GM08714 (cell line): ENCODE measurements at regions not wholly inside any gene's neighbourhood (a gene's known extent, or its start where the extent isn't known, plus 50 kb on each side); places are given as distances from the start of the nearest gene placed in this dataset.
A peak's percentile ranks its signal among the peaks of the same experiment; 100 is the strongest.
"Not testable (repeated sequence)": the region's sequence is repeated elsewhere in the genome, so short reads cannot be mapped to it uniquely, and the experiment has no call there.

ENCODE experiments used
- H3K4me3 ChIP-seq: fragments of 200-500 bp; sonication (Bioruptor generic); 2 replicates; pipeline ENCODE4 v1.5.1; 2014; ENCODE audit warnings: mild to moderate bottlenecking, low read length, inconsistent platforms
- ZNF274 ChIP-seq: IDR thresholded peaks from 2 replicates; pipeline ENCODE4 v1.6.1; 2012; ENCODE audit warnings: mild to moderate bottlenecking, low read depth, low read length

DNA sequence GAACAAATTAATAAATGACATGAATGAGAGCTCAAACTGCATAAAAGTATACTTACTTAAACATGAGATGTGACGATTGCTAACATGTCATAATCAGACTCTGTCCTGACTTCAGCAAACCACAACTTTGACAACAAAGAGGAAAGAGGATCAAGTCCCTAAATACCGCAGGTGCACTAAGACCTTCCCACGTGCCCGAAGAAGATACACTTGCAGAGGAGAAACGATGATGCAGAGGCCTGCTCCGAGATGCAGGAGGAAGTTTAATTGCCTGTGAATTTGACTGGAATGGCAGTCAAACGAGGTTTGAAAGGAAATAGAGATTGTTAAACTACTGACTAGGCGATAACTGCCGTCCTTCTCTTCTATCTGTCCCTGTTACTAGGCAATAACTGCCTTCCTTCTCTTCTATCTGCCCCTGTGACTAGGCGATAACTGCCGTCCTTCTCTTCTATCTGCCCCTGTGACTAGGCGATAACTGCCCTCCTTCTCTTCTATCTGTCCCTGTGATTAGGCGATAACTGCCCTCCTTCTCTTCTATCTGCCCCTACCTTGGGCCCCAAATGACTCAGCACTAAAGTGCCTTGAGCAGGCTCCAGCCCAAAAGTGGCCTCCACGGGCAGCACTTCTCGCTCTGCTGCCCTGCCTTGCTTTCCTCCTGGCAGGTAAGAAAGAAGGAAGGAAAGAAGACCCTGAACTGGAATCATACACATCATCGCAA, 2226.0 kb upstream of the DEFB115 start:
- H3K4me3 ChIP-seq: not testable (repeated sequence)

DNA sequence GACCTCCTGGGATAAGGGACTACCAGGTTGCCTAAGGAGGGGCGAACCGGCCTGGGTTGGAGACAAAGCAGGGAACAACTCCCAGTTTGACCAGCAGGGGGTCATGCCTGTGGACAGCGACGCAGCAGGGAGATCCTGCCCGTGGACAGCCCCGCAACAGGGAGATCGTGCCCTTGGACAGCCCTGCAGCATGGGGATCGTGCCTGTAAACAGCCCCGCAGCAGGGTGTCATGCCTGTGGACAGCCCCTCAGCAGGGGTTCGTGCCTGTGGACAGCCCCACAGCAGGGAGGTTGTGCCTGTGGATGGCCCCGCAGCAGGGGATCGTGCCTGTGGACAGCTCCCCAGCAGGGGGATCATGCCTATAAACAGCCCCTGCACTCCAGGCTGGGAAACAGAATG, 2213.2 kb upstream of the DEFB115 start:
- not testable (repeated sequence) for H3K4me3 ChIP-seq

DNA sequence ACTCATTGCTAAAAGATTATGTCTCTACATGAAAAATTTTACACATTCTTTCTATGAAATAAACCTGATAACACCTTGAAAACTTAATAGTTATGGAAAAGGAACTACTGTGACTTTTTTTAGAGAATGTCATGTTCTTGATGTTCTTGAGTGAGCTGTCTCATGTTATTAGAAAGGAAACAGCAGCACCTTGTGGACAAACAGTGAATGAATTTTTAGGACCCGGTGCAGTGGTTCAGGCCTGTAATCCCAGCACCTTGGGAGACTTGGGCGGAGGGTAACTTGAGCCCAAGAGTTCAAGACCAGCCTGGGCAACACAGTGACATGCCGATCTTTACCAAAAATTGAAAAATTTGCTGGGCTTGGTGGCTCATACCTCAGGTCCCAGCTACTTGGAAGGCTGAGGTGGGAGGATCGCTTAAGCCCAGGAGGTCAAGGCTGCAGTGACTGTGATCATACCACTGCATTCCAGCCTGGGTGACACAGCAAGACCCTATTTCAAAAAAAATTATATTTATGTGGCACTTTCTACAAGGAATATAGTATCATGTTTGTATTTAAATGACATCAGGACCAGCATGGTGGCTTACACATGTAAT, 2207.4 kb upstream of the DEFB115 start:
- H3K4me3 ChIP-seq: not testable (repeated sequence)

DNA sequence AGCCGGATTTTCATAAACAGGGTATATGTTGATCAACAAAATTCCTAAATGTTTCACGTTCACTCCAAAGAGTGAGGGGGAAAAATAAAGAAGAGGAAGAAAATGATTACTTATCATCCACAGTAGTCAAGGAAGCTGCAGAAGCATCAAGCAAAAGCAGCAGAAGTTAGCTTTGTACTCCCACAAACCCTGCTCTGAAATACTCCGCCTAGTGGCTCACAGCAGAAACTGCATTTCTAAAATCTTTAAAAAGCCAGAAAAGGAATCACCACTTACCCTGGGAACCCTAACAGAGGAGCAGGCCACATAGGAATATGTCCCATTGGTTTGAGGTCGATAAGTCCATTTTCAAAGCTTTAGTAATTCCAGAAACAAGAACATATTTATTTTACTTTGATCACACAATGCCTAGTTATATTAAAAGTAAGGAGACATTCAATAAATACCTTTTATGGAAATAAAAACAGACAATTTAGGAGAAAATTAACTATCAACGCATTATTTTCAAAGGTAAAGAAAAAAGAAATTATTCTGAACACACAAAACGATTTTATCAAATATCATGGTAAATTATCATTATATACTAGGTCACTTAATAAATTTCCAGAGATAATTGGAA, 2199.5 kb upstream of the DEFB115 start:
- H3K4me3 ChIP-seq: not testable (repeated sequence)

DNA sequence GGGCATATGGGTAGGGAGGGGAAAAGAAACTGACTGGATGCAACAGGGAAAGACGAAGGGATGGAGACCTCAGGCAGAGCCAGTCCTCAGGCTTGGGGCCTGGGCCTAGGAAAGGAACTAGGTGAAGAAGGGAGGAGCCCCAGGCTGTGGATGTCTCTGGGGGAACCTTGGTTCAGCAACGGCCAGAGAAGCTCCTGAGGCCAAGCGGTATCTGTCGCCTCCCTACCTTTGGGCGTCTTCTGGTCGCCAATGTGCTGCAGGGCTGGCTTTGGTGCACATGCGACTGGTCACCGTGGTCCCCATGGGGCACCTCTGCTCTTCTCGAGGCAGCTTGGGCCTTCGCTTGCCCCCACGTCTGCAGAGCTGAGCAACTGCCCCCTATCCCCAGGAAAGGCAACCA, 2195.0 kb upstream of the DEFB115 start:
- H3K4me3 ChIP-seq: not testable (repeated sequence)

DNA sequence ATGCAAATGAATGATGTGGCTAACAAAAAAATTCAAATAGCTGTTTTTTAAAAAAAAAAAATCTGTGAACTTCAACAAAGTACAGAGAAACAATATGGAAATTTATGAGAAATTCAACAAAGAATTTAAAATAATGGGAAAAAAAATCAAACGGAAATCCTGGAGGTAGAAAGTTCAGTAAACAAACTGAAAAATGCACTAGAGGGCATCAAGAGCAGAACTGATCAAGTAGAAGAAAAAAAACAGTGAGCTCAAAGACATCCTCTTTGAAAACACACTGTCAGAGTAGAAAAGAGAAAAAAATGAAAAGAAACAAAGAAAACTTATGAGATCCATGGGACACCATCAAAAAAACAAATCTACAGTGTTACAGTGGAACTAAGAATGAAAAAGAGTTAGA, 2191.1 kb upstream of the DEFB115 start:
- not testable (repeated sequence) for H3K4me3 ChIP-seq

DNA sequence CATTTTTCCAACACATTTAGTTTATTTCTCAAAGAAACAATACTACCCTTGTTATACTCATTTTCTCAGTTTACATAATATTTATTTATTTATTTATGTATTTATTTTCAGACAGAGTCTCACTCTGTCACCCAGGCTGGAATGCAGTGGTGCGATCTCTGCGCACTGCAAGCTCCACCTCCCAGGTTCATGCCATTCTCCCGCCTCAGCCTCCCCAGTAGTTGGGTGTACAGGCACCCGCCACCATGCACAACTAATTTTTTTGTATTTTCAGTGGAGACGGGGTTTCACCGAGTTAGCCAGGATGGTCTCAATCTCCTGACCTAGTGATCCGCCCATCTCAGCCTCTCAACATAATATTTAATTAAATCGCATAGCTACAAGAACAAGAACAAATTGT, 2183.8 kb upstream of the DEFB115 start:
- H3K4me3 ChIP-seq: not testable (repeated sequence)

DNA sequence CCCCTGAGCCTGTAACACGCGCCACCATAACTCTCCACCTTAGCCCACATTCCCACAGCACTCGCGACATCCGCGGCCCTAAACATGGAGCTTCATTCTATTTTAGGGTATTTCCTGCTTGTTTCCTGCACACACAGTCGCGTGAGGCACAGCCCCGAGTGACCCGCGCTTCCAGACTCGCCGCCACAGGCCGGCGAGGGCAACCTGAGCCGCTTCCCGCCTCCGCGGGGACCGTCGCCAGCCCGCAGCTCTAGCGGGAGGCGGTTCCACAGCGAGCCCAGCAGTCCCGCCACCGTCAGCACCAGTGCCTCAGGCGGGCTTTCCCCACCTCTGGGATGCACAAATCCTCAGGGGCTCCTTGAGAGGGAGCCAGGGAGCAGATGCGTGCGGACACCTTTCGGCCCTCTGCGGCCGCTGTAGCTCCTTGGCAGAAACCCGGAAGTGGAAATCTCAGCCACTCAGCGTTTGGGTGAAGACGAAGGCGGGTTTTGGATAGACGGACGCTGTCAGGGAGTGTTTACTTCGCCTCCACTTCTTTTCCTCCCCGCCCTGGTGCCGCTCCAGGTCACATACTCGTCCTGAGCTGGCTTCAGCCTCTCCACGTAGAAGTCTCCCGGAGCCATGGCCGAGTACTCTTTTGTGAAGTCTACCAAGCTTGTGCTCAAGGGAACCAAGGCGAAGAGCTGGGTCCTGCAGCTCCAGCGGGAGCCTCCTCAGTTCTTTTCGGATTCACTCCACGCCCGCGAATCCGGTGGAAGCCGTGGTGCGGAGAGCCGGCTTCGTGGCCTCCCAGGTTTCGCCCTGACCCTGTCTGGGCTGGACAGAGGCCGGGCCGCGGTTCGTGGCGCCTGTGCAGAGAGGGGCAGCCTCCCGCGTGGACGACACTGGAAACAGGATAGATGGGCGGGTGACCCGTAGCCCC, 2177.4 kb upstream of the DEFB115 start:
- peak overlapping the region; percentile 65; the same call in 1 of the 2 replicates for H3K4me3 ChIP-seq
- no peak for TF ChIP-seq ZNF274

DNA sequence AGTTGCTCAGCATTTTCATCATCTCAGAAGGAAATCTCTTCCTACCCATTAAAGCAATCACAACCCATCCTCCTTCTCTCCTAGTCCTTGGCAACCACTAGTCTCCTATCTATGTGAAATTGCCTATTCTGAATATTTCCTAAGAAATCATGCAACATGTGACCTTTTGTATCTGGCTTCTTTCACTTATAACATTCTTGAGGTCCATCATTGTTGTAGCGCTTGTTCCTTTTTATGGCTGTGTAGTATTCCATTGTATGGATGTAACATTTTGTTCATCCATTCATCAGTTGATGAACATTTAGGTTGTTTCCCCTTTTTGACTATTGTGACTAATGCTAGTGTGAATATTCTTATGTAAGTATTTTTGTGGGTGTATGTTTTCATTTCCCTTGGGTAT, 2175.8 kb upstream of the DEFB115 start:
- not testable (repeated sequence) for H3K4me3 ChIP-seq

DNA sequence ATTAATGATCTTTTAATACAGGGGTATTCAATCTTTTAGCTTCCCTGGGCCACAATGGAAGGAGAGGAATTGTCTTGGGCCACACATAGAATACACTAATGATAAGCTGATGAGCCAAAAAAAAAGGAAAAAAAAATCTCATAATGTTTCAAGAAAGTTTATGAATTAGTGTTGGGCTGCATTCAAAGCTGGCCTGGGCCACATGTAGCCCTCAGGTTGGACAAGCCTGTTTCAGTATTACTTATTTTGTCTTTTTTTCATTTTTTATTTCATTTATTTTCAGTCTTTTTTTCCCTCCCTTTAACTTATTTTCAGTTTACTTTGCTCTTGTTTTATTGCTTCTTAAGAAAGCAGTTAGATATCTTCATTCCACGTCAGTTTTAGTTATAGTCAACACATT, 2171.8 kb upstream of the DEFB115 start:
- TF ChIP-seq ZNF274: no peak

DNA sequence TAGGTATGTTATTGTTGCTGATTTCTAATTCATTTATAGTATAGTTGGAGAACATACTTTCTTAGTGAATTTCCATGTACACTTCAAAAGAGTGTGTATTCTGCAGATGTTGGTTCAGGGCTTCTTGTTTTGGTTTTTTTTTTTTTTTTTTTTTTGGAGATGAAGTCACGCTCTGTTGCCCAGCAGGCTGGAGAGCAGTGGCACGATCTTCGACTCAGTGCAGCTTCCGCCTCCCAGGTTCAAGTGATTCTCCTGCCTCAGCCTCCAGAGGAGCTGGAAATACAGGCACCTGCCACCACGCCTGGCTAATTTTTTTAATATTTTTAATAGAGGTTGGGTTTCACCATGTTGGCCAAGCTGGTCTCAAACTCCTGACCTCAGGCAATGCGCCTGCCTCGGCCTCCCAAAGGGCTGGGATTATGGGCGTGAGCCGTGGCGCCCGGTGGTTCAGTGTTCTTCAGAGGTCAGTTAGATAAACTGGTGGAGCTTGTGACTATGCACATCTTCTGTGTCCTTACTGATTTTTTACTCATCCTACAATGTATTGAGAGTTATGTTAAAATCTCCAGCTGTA, 2171.2 kb upstream of the DEFB115 start:
- not testable (repeated sequence) for H3K4me3 ChIP-seq

More for the DNA sequence above, 2171.8 kb upstream of the DEFB115 start:
- H3K4me3 ChIP-seq: no peak overlapping the region; the same call in 1 of the 2 replicates

DNA sequence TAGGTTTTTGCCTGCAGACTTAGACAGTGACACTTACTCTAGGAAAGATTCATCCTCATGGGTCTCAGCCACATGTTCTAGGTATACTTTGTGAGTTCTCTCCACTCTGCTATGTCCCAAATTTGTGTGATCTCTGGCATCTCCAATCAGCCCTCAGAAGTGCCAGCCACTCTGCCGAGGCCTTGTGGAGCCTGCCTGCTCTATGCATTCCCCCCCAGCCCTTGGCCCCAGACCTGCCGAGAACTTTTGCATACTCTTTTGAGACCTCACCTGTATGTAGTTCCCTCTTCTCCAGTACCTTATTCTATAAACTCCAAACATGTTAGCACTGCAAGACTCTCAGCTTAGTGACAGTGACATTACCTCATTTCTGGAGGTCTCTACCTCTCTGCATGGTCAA, 2170.5 kb upstream of the DEFB115 start:
- no peak for TF ChIP-seq ZNF274

DNA sequence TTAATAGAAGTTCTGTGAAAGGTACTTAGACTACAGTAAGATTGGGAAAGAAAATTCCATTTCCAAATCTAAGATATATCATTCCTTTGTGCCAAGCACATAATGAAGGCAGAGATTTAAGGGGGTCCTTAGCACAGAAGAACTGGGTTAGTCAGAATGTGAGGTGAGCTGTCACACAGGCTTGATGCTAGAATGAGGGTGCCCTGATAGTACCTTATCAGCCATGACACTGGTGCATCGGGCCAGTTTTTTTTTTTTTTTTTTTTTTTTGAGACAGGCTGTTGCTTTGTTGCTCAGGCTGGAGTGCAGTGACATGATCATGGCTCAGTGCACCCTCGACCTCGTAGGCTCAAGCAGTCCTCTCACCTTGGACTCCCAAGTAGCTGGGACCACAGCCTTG, 2169.6 kb upstream of the DEFB115 start:
- not testable (repeated sequence) for H3K4me3 ChIP-seq

More for the DNA sequence above, 2170.5 kb upstream of the DEFB115 start:
- no peak overlapping the region for H3K4me3 ChIP-seq

DNA sequence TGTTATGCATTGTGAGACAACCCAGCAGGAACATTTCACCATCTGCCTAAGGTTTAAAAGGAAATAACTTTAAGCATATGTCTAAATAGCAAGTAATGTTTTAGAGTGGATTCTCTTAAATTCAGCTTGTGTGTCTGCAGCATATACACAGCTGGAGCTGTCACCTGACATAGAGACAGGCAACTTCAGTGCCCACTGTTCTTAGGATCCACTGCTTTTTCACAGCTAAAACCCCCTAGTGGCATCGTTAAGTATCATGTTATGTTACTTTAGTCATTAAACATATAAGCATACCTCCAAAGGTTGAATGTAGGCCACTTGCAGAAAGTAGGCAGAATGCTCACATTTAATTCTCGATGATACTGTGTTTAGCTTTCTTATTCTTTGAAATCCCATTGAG, 2169.0 kb upstream of the DEFB115 start:
- not testable (repeated sequence) for H3K4me3 ChIP-seq

DNA sequence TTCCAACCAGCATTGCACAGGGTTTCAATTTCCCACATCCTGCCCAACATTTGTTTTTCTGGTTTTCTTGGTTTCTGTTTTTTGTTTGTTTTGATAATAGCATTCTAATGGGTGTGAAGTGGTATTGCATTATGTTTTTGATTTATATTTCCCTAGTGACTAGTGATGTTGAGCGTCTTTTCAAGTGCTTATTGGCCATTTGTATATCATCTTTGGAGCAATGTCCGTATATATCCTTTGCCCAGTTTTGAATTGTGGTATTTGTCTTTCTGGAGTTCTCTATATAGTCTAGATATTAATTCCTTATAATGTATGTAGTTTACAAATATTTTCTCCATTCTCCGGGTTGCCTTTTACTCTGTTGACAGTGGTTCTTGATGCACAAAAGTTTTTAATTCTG, 2168.1 kb upstream of the DEFB115 start:
- not testable (repeated sequence) for H3K4me3 ChIP-seq

DNA sequence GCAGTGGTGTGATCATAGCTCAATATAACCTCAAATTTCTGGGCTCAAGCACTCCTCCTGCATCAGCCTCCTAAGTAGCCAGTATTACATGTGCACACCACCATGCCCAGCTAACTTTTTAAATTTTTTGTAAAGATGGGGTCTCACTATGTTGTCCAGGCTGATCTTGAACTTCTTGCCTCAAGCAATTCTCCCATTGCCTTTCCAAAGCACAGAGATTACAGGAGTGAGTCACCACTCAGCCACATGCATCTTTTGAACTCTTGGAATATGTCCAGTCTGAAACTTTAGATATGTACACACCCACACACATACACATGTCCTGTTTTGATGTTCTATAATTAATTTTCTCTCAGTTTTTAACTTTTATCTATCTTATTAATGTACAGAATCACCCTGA, 2163.5 kb upstream of the DEFB115 start:
- H3K4me3 ChIP-seq: not testable (repeated sequence)

DNA sequence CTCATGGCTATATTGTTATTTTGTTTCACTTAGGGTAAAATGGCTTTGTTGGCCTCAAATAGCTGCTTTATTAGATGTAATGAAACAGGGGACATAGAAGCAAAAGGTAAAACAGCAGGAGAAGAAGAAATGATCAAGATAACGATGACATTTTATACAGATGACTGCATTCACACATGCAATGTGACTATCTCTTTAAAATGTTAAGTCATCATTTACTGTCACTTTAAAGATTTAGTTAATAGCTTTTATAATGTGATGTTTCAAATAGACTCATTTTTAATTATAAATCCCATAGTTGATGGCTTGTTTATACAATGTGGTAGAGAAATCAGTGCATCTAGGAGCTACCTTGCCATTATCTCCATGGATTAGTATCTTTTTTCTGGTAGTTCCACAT, 2160.8 kb upstream of the DEFB115 start:
- H3K4me3 ChIP-seq: not testable (repeated sequence)

DNA sequence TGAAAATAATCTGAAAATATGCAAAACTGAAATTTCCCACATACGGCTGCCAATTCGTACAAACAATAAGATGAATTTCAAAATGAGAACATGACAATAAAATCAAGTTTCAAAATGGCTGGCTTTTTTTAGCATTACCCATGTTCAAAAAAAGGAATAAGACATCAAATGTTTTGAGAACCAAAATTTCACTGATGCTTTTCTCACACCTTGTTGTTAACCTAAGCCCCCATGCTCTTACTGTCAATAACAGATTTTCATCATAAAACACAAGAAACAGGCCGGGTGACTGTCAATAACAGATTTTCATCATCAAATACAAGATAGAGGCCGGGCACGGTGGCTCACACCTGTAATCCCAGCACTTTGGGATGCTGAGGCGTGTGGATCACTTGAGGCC, 2149.6 kb upstream of the DEFB115 start:
- not testable (repeated sequence) for H3K4me3 ChIP-seq

DNA sequence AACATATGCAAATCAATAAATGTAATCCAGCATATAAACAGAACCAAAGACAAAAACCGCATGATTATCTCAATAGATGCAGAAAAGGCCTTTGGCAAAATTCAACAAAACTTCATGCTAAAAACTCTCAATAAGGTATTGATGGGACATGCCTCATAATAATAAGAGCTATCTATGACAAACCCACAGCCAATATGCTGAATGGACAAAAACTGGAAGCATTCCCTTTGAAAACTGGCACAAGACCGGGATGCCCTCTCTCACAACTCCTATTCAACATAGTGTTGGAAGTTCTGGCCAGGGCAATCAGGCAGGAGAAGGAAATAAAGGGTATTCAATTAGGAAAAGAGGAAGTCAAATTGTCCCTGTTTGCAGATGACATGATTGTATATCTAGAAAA, 2148.1 kb upstream of the DEFB115 start:
- not testable (repeated sequence) for H3K4me3 ChIP-seq

DNA sequence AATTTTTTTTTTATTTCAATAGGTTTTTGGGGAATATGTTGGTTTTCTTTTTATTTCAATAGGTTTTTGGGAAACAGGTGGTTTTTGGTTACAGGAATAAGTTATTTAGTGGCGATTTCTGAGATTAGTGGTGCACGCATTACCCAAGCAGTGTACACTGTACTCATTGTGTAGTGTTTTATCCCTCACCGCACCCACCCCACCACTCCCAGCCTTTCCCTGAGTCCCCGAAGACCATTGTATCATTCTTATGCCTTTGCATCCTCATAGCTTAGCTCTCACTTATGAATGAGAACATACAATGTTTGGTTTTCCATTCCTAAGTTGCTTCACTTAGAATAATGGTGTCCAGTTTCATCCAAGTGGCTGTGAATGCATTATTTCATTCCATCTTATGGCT, 2142.4 kb upstream of the DEFB115 start:
- not testable (repeated sequence) for H3K4me3 ChIP-seq
